ENCODE measurements at regions not wholly inside any gene's neighbourhood (a gene's known extent, or its start where the extent isn't known, plus 50 kb on each side); places are given as distances from the start of the nearest gene placed in this dataset.

- Histone ChIP-seq H3K36me3 (no peaks in the 10 kb centered on the region), H3K4me1 (no peaks in the 10 kb centered on the region), H3K27ac (no peak overlapping the region), H3K4me3 (no peak overlapping the region), H3K27me3 (no peaks in the 10 kb centered on the region), H3K9me3 (no peaks in the 10 kb centered on the region)
- WGBS, 2 donors (ENCODE audit: low coverage in 1 of 2) = 72 to 80% methylated on average over 1 to 8 of the region's 9 CpGs
- no peak for ATAC-seq
- TF ChIP-seq EP300 (IDR thresholded peaks at IDR 0.05) (no peak), POLR2A (IDR thresholded peaks at IDR 0.05) (no peak), POLR2AphosphoS5 (IDR thresholded peaks at IDR 0.05) (no peak)
- TF ChIP-seq, protein P1, sequence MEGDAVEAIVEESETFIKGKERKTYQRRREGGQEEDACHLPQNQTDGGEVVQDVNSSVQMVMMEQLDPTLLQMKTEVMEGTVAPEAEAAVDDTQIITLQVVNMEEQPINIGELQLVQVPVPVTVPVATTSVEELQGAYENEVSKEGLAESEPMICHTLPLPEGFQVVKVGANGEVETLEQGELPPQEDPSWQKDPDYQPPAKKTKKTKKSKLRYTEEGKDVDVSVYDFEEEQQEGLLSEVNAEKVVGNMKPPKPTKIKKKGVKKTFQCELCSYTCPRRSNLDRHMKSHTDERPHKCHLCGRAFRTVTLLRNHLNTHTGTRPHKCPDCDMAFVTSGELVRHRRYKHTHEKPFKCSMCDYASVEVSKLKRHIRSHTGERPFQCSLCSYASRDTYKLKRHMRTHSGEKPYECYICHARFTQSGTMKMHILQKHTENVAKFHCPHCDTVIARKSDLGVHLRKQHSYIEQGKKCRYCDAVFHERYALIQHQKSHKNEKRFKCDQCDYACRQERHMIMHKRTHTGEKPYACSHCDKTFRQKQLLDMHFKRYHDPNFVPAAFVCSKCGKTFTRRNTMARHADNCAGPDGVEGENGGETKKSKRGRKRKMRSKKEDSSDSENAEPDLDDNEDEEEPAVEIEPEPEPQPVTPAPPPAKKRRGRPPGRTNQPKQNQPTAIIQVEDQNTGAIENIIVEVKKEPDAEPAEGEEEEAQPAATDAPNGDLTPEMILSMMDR (IDR thresholded peaks at IDR 0.05) = no peak
These were observed 460.3 kb upstream of the IL12A start for GRCh38 chr3:159528251-159528895.

DNA sequence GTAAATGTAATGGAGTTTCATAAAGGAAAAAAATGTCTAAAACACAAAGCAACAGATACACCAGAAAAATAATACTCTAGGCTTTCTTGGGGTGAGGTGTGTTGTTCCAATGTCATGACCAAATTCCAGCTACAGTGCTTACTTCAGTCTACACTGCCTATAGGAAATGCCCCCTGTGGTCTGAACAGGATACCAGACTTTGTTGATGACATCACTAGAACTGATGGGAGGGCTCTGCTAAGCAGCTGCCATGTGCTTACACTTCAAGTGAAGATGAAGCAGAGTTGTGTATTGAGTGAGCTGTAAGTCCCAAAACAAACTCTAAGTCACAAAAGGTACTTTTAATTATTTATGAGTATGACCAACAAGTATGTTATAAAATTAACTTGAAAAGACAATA is 456.1 kb upstream of the IL12A start:
- Histone ChIP-seq H3K4me3 (no peak overlapping the region), H3K36me3 (no peaks in the 10 kb centered on the region), H3K4me1 (no peaks in the 10 kb centered on the region), H3K9me3 (no peaks in the 10 kb centered on the region), H3K27ac (no peak overlapping the region), H3K27me3 (no peaks in the 10 kb centered on the region)
- TF ChIP-seq, protein P1 (IDR thresholded peaks at IDR 0.05) = no peak
- TF ChIP-seq POLR2AphosphoS5 (IDR thresholded peaks at IDR 0.05) = no peak
- no peak for TF ChIP-seq EP300 (IDR thresholded peaks at IDR 0.05)
- TF ChIP-seq POLR2A (IDR thresholded peaks at IDR 0.05) = no peak
- ATAC-seq = no peak

- no peaks in the 10 kb centered on the region for H3K27me3 ChIP-seq
- no peaks in the 10 kb centered on the region for H3K9me3 ChIP-seq
- H3K36me3 ChIP-seq = no peaks in the 10 kb centered on the region
- no peaks in the 10 kb centered on the region for H3K4me1 ChIP-seq
- no peak for ATAC-seq
- TF ChIP-seq, protein P1 (IDR thresholded peaks at IDR 0.05) = no peak
- TF ChIP-seq POLR2AphosphoS5 (IDR thresholded peaks at IDR 0.05) (no peak), POLR2A (IDR thresholded peaks at IDR 0.05) (no peak), EP300 (IDR thresholded peaks at IDR 0.05) (no peak)
- H3K27ac ChIP-seq = no peak overlapping the region
- H3K4me3 ChIP-seq = no peak overlapping the region
- 58 to 77% methylated on average over 3 of the region's 3 CpGs for WGBS, 2 donors (ENCODE audit: low coverage in 1 of 2)
These were observed 454.1 kb upstream of the IL12A start for GRCh38 chr3:159534496-159534895.

DNA sequence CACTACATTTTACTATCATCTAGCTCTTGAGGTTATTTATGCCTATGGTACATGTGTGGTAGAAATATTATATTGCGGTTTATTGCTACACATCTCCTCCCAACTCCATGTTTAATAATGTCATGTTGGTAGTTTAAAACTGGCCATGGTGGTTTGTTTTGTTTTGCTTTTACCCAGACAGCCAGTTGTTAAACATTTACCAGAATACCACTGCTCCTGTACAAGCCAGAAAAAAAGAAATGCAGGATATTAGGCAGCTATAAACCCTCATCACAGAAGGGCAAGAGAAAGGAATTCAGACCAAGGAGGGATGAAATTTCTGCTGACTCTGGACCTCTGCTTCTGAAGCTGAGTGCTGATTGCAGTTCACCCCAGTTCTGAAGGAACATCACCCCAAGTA is 451.8 kb upstream of the IL12A start:
- no peaks in the 10 kb centered on the region for H3K36me3 ChIP-seq
- no peak for TF ChIP-seq POLR2A (IDR thresholded peaks at IDR 0.05)
- no peak for TF ChIP-seq EP300 (IDR thresholded peaks at IDR 0.05)
- no peak for TF ChIP-seq POLR2AphosphoS5 (IDR thresholded peaks at IDR 0.05)
- TF ChIP-seq, protein P1 (IDR thresholded peaks at IDR 0.05) = no peak
- WGBS, 2 donors (ENCODE audit: low coverage in 1 of 2) = 100% methylated on average over 1 of the region's 1 CpG
- H3K9me3 ChIP-seq = no peaks in the 10 kb centered on the region
- no peak for ATAC-seq
- H3K4me1 ChIP-seq = no peaks in the 10 kb centered on the region
- H3K27ac ChIP-seq = no peak overlapping the region
- no peaks in the 10 kb centered on the region for H3K27me3 ChIP-seq
- H3K4me3 ChIP-seq = no peak overlapping the region

DNA sequence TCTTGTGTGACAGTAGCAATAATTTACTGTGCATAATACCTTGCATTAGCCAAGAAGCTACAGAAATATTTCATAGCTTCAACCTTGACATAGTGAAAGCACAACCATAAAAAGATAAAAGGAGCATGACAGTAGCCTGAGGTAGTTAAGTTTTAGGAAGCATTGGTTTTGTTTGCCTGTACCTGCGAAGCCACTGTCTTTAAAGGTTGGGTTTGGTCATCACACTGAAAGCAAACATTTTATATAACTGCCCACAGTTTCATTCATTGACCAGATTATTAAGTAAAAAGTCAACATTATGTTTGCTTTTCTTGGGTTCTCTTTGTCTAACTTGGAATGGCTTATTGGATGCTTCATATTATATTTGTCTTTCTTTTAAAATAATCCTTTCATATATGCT is 450.1 kb upstream of the IL12A start:
- WGBS, 2 donors (ENCODE audit: low coverage in 1 of 2) = 87 to 100% methylated on average over 1 of the region's 1 CpG
- no peak for ATAC-seq

More for the DNA sequence above, 450.1 kb upstream of the IL12A start:
- Histone ChIP-seq H3K27me3 (no peaks in the 10 kb centered on the region), H3K4me3 (no peak overlapping the region), H3K27ac (no peak overlapping the region), H3K4me1 (no peaks in the 10 kb centered on the region), H3K36me3 (no peaks in the 10 kb centered on the region), H3K9me3 (no peaks in the 10 kb centered on the region)
- no peak for TF ChIP-seq POLR2A (IDR thresholded peaks at IDR 0.05)
- no peak for TF ChIP-seq POLR2AphosphoS5 (IDR thresholded peaks at IDR 0.05)
- no peak for TF ChIP-seq EP300 (IDR thresholded peaks at IDR 0.05)
- TF ChIP-seq, protein P1 (IDR thresholded peaks at IDR 0.05) = no peak

Data from gastroesophageal sphincter (tissue), 4 donors.